CD4-positive, alpha-beta T cell (primary cell): ENCODE measurements at regions not wholly inside any gene's neighbourhood (a gene's known extent, or its start where the extent isn't known, plus 50 kb on each side); places are given as distances from the start of the nearest gene placed in this dataset.

Experiments
- ATAC-seq: fragments of 200-7000 bp; cut with Tn5 transposase; one replicate; pipeline ENCODE4 v1.10.0; 2022; ENCODE audit warnings: mild to moderate bottlenecking; ENCODE audit not compliant: poor library complexity
- CTCF ChIA-PET: fragments of 350-600 bp; sonication (Branson Sonifier 250); formaldehyde crosslinking; loops from one replicate; lab custom pipeline; 2021; ENCODE audit warnings: antibody characterized with exemption, inconsistent platforms; lab: Charles Lee
- POLR2A ChIA-PET: fragments of 350-600 bp; sonication (Branson Sonifier 250); formaldehyde crosslinking; loops from one replicate; lab custom pipeline; 2021; ENCODE audit warnings: antibody characterized with exemption, inconsistent platforms; lab: Charles Lee
- DNase-seq, 14 experiments: peaks; one replicate each; pipeline ENCODE4 v3.0.0-alpha.2; 2013 to 2020; ENCODE audit warnings: mixed read lengths in 2 of 14
- H3K27ac ChIP-seq, 2 donors: one replicate each; pipeline versions ENCODE4 v1.5.1 to v1.7.0; 2013; ENCODE audit warnings: low read length in 2 of 2, low read depth in 1 of 2, mild to moderate bottlenecking in 1 of 2
- H3K27me3 ChIP-seq, 2 experiments: 1 replicate in 1 of 2; 2 replicates in 1 of 2; pipeline versions ENCODE4 v1.6.1 to v1.7.0; 2013; ENCODE audit warnings: low read length in 2 of 2, control low read depth in 1 of 2, mild to moderate bottlenecking in 1 of 2, moderate library complexity in 1 of 2; ENCODE audit not compliant: insufficient read depth in 2 of 2, control insufficient read depth in 1 of 2
- H3K36me3 ChIP-seq: one replicate; pipeline ENCODE4 v1.6.1; 2013; ENCODE audit warnings: low read length, control low read depth; ENCODE audit not compliant: insufficient read depth
- H3K4me1 ChIP-seq: one replicate; pipeline ENCODE4 v1.6.1; 2013; ENCODE audit warnings: low read length, control low read depth; ENCODE audit not compliant: insufficient read depth
- H3K4me3 ChIP-seq: one replicate; pipeline ENCODE4 v1.5.1; 2013; ENCODE audit warnings: mild to moderate bottlenecking, low read length, moderate library complexity
- H3K9me3 ChIP-seq, 2 experiments: 1 replicate in 1 of 2; 2 replicates in 1 of 2; pipeline versions ENCODE4 v1.6.1 to v1.7.0; 2013; ENCODE audit warnings: low read length in 2 of 2, mild to moderate bottlenecking in 2 of 2, control low read depth in 1 of 2, moderate library complexity in 1 of 2; ENCODE audit not compliant: control insufficient read depth in 1 of 2, insufficient read depth in 1 of 2
- H3K27ac Mint-ChIP-seq: one replicate; pipeline ENCODE4 v1.8.0; 2020; ENCODE audit warnings: mixed read lengths
- H3K27me3 Mint-ChIP-seq: one replicate; pipeline ENCODE4 v1.8.0; 2021; ENCODE audit warnings: mixed read lengths
- H3K36me3 Mint-ChIP-seq: one replicate; pipeline ENCODE4 v1.8.0; 2021; ENCODE audit warnings: low read depth, mixed read lengths
- H3K4me1 Mint-ChIP-seq: one replicate; pipeline ENCODE4 v1.8.0; 2021; ENCODE audit warnings: low read depth, mixed read lengths
- H3K4me3 Mint-ChIP-seq: one replicate; pipeline ENCODE4 v1.8.0; 2020; ENCODE audit warnings: mild to moderate bottlenecking, mixed read lengths
- H3K9me3 Mint-ChIP-seq: one replicate; pipeline ENCODE4 v1.8.0; 2020; ENCODE audit warnings: mixed read lengths
- intact Hi-C, 2 experiments: fragments of 100-400 bp; cut with DNase I in 1 of 2; cut with micrococcal nuclease in 1 of 2; formaldehyde crosslinking; loops; one replicate each; pipeline versions ENCODE4 v1.15.1 to v1.9.0; 2023 to 2025; cut with DNase I, micrococcal nuclease
- TF ChIP-seq, protein P1 (sequence below): fragments of 200-600 bp; IDR thresholded peaks from one replicate; pipeline ENCODE4 v1.8.0; 2022; ENCODE audit warnings: antibody characterized with exemption, mild to moderate bottlenecking

DNA sequence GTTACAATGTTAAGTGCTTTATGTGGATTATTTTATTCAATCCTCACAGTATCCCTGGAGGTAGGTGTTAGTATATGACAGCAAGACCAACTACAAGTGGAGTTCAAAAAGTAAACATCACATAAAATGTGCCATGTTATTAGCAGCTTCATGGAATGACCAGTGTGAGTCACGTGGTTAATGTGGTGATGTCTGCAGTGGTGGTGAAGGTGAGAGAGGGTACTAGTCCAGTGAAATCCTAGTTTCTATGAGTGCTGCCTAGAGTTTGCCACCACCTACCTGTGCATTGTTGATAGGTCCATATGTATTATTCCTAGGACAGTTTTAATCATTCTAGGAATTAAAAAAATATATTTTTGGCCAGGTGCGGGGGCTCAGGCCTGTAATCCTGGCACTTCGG is 865.2 kb upstream of the DDX18 start:
- H3K27me3 Mint-ChIP-seq: no peaks in the 10 kb centered on the region
- H3K36me3 ChIP-seq: no peaks in the 10 kb centered on the region

DNA sequence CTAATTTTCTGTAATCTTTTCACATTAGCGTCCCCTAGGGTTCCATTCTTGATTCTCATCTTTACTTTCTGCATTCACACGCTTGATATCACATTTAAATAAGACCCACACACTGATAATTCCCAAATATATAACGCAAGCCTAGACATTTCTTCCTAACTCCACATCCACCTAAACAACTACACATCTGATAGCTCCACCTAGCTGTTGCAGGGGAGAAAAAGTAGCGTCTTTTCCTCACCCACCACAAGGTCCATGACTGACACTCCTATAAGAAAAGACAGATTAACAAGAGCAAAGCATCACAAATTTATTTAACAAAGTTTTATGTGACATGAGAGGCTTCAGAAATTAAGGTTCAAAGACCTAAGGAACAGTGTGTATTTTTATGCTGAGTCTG is 862.2 kb upstream of the DDX18 start:
- H3K4me3 ChIP-seq: no peak overlapping the region
- no peaks in the 10 kb centered on the region for H3K27me3 Mint-ChIP-seq
- H3K4me3 Mint-ChIP-seq: no peak overlapping the region
- no peaks in the 10 kb centered on the region for H3K36me3 ChIP-seq
- CTCF ChIA-PET: no interaction called here
- DNase-seq (no peak), ATAC-seq (no peak)
- TF ChIP-seq, protein P1, sequence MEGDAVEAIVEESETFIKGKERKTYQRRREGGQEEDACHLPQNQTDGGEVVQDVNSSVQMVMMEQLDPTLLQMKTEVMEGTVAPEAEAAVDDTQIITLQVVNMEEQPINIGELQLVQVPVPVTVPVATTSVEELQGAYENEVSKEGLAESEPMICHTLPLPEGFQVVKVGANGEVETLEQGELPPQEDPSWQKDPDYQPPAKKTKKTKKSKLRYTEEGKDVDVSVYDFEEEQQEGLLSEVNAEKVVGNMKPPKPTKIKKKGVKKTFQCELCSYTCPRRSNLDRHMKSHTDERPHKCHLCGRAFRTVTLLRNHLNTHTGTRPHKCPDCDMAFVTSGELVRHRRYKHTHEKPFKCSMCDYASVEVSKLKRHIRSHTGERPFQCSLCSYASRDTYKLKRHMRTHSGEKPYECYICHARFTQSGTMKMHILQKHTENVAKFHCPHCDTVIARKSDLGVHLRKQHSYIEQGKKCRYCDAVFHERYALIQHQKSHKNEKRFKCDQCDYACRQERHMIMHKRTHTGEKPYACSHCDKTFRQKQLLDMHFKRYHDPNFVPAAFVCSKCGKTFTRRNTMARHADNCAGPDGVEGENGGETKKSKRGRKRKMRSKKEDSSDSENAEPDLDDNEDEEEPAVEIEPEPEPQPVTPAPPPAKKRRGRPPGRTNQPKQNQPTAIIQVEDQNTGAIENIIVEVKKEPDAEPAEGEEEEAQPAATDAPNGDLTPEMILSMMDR: no peak
- H3K36me3 Mint-ChIP-seq: no peaks in the 10 kb centered on the region
- no peaks in the 10 kb centered on the region for H3K4me1 ChIP-seq
- H3K27me3 ChIP-seq: no peaks in the 10 kb centered on the region
- H3K4me1 Mint-ChIP-seq: no peaks in the 10 kb centered on the region
- intact Hi-C loops: no loop called here
- POLR2A ChIA-PET: no interaction called here
- no peak overlapping the region for H3K27ac ChIP-seq
- H3K9me3 ChIP-seq: peaks cover 0 to 7% of the 10 kb centered on the region in 2 experiments
- no peak overlapping the region for H3K27ac Mint-ChIP-seq
- H3K9me3 Mint-ChIP-seq: peaks cover 17% of the 10 kb centered on the region

More for the DNA sequence above, 865.2 kb upstream of the DDX18 start:
- ChIA-PET POLR2A (no interaction called here), CTCF (no interaction called here)
- H3K9me3 Mint-ChIP-seq: peaks cover 18% of the 10 kb centered on the region
- H3K4me1 Mint-ChIP-seq: no peaks in the 10 kb centered on the region
- H3K4me1 ChIP-seq: no peaks in the 10 kb centered on the region
- no peaks in the 10 kb centered on the region for H3K27me3 ChIP-seq
- H3K4me3 Mint-ChIP-seq: no peak overlapping the region
- H3K36me3 Mint-ChIP-seq: no peaks in the 10 kb centered on the region
- H3K9me3 ChIP-seq: no peaks in the 10 kb centered on the region
- intact Hi-C loops: no loop called here
- H3K27ac ChIP-seq: no peak overlapping the region
- H3K4me3 ChIP-seq: no peak overlapping the region
- DNase-seq (no peak), ATAC-seq (no peak)
- H3K27ac Mint-ChIP-seq: no peak overlapping the region
- TF ChIP-seq, protein P1: no peak

DNA sequence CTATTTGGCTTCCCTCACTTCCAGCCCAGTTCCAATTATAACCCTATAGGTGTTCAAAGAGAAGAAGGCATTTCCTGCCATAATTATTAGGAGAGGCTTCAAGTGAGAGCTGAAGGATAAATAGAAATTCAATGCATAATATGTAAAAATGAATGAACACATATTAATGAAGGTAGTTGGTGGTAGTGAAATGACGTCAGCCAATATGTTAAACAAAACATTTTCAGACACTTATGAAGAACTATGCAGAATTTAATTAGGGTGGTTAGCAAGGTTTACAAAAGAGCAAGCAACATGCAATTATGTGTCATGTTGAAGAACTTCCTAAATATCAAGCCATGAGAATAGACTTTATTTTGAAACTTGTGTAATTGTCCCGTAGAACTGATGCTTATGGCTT is 858.8 kb upstream of the DDX18 start:
- TF ChIP-seq, protein P1: no peak
- H3K36me3 Mint-ChIP-seq: no peaks in the 10 kb centered on the region
- H3K4me3 ChIP-seq: no peak overlapping the region
- peaks cover 28% of the 10 kb centered on the region for H3K9me3 Mint-ChIP-seq
- H3K9me3 ChIP-seq: peaks cover 0 to 7% of the 10 kb centered on the region in 2 experiments
- POLR2A ChIA-PET: no interaction called here
- no peaks in the 10 kb centered on the region for H3K27me3 ChIP-seq
- intact Hi-C loops: no loop called here
- no peak overlapping the region for H3K27ac ChIP-seq
- H3K4me1 Mint-ChIP-seq: no peaks in the 10 kb centered on the region
- no peak overlapping the region for H3K27ac Mint-ChIP-seq
- no peak overlapping the region for H3K4me3 Mint-ChIP-seq
- CTCF ChIA-PET: no interaction called here
- H3K4me1 ChIP-seq: no peaks in the 10 kb centered on the region
- H3K36me3 ChIP-seq: no peaks in the 10 kb centered on the region
- no peak for ATAC-seq
- no peak for DNase-seq
- H3K27me3 Mint-ChIP-seq: no peaks in the 10 kb centered on the region
